NCI-H2196 (cell line): ENCODE measurements at regions not wholly inside any gene's neighbourhood (a gene's known extent, or its start where the extent isn't known, plus 50 kb on each side); places are given as distances from the start of the nearest gene placed in this dataset.

Source experiments
- DNase-seq: peaks from one replicate; lab custom pipeline; 2025; ENCODE audit not compliant: unreplicated experiment; lab: John Stamatoyannopoulos, UW

DNA sequence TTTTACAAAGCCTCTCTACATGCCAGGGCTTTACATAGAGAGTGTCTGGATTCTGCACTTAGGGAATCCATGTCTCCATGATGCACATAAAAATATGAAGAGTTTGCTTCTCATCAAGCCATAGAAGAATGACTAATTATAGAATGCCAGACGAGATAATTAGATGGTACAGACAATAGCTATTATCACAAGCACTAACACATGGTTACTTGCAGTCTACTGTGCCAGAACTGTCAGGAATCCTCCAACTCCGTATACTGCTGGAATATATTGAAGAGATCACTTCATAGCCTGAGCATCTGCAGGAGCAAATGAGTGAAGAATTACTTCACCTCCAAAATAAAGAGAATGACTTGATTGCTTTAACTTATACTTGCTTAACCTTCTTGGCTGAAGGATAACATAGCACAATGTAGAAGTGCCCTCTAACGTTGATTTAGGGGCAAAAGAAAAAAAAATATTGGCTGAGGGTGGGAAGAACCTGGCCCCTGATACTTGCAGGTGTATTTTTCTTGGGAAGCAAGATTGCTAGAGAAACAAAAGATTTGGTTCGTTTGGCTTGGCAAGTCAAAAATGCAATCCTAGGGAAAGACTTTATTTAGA, 272.8 kb upstream of the FAR2 start:
- no peak for DNase-seq

DNA sequence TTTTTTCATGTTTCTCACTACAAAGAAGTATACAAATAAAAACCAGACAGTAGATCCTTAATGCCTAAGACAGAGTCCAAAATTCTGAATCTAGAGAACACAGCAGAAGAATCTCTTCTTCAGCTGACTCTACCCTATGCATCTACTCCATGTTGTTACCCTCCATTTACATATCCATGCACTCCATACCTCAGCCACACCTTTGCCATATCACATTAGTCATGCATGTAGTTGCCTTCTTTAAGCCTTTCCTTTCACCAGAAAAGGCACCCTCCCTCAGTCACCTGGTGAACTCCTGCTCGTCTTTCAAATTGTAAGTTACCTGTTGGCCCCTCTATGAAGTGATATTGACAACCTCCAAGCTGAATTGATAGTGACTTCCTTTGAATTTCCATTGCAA, 271.2 kb upstream of the FAR2 start:
- DNase-seq = no peak

DNA sequence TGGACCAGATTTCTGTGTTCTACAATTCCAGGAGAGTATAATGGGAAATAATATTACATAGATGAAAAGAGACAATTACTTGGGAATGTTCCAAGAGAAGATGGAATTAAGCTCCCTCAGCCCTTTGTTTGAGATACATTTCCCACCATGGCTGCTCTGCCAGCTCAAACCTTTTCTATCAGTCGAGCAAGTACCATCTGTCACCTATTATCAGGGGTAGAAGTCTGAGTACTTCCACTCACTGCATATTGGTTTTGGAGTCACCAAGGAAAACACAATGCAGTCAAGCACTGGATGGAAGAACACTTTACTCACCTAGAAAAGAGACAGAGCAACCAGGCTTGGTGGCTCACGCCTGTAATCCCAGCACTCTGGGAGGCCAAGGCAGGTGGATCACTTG, 270.4 kb upstream of the FAR2 start:
- no peak for DNase-seq

DNA sequence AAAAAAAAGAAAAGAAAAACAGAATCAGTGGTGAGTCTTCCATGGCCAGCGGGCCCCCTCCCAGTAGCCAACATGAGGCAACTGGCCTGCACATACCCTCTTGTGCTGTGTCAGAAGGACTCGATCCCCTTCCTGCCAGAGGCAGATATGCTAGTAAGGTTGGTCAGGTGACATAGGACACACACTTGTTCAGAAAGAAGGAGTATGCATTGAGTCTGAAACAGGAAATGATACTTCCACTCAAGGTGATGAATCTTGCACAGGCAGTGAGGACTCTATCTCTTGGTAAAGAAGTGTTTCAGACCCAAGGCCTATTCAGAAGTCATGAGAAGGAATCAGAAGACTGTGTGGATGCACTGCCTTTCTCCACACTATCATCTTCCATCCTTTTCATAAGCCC, 269.7 kb upstream of the FAR2 start:
- DNase-seq = no peak

DNA sequence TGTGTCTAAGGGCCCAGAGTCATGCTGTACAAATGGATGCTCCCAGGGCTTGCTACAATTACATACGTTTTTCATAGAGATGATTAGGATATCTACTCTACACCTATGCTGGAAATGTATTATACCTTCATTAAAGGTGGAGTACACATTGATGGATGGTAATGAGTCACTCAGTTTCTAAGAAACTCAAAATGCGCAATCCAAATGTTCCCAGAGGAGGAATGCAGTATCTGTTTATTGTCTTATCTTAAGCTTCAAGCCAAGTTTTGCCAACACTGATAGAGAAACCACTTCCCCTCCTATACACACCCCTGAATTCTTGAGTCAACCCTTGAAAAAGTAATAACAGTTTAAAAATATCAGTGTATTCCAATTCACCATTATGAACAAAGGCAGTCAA, 266.6 kb upstream of the FAR2 start:
- no peak for DNase-seq

DNA sequence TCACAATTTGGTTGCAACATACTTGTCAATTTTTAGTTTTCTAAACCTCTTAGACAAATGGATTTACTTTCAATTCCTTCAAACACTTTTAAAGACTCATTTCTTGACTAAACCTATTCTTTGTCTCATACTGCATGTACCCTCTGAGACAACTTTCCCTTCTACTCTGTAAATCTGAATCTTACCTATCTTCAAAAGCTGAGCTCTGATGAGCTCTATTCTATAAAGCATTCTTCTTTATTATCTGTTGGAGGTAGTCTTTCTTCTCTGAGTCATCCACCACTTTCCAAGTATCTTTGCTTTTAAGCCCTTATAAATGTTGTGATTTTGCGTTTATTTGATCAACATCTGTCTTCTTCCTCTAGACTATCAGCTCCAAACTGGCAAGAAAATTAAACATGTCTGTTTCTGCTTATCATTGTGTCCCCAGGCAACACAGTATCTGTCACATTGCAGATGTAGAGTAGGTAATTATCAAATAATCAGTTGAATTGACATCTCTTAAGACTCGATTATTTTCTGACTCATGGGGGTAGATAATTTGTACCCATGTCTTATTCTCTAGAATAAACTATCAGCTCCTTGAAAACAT, 265.6 kb upstream of the FAR2 start:
- no peak for DNase-seq

DNA sequence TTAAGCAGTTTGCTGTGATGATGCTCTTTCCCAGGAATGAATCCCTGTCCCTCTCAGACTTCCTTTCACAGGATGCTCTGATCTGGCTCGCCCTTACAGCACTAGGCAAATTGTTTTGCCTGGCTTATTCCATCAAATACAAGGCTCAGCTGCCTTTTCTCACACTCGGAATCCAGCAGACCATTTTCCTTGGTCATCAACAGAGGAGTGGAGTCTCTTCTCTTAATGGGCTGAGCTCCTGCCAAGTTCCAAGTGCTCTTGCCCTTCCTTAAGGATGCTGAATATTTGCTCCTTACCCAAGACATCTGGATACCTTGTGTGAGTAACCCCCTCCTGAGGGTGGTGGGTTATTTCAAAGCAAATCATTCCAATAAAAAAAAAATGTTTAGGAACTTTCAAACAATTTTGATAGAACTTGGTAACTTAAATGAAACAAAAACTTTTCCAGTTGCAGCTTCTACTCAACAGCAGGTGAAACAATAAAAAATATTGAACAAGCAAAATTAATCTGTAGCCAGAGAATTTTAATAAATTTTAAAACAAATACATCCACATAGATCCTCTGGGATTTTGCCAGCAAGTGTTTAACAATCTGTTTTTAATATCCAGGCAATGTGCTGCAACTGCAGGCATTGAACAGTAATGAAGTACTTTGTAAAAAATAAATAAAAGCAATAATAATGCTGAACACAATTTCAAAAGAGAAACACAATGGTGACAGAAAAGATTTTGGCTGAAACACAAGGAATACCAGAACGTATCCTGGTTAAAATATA, 264.0 kb upstream of the FAR2 start:
- no peak for DNase-seq

DNA sequence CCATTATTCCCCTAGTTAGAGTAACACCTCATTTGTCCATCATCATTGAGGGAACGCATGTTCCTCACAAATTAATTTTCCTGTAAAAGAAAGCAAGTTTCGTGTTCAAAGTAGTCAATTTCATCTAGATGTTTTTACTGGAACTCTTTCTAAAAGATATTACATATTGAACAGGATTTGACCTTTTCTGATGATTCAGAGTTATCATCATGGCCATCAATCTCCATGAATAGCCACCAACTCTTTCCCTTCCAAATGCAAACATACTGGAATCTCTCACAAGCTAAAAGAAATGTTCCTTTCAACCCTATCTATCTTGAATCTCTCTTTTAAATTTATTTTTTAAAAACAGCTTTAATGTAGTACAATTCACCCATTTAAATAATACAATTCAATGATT, 263.1 kb upstream of the FAR2 start:
- no peak for DNase-seq

DNA sequence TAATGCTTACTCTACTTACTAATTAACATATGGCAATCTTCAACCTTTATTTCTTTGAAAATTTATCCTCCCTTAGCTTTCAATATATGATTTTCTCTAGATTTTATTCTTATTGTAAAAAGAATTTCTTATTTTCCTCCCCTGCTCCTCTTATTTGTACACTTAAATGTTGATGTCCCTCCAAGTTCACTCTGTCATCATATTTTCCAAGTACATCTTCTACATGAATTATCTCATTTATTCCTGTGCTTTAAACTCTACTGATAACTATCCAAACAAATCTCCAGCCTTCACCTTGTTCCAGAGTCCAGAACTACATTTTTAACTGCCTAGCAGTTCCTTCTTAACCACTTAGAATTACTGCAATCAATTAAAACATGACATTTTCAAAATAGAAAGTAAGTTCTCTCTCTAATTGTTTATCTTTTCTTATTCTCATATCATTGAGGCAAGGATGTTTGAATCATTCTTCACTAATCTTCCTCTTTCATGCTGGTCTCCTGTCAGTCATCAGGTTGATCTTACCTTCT, 261.6 kb upstream of the FAR2 start:
- DNase-seq = no peak

DNA sequence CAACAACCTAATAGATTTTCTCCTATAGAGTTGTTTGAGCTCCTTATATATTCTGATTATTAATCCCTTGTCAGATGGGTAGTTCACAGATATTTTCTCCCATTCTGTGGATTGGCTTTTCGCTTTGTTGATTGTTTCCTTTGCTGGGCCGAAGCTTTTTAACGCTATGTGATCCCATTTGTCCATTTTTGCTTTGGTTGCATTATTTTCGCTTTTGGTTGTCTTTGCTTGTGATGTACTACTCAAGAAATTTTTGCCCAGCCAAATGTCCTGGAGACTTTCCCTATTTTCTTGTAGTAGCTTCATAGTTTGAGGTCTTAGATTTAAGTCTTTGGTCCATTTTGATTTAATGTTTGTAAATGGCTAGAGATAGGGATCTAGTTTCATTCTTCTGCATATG, 258.4 kb upstream of the FAR2 start:
- DNase-seq = no peak

DNA sequence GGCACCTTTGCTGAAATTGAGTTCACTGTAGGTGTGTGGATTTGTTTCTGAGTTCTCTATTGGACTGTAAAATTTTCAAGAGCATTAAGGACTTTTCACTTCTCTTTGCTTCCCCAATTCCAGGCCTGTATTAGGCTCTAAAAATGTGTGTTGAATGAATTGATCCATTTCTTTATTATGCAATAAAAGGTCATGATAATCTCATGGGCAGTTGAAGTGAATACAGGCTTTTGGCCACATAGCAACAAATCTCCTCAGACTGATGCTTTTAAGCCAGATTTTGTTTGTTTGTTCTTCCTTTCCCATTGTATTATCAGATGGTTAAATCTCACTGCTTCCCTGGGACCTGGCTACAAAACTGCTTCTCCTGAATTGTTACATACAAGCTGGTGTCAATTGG, 258.0 kb upstream of the FAR2 start:
- no peak for DNase-seq

DNA sequence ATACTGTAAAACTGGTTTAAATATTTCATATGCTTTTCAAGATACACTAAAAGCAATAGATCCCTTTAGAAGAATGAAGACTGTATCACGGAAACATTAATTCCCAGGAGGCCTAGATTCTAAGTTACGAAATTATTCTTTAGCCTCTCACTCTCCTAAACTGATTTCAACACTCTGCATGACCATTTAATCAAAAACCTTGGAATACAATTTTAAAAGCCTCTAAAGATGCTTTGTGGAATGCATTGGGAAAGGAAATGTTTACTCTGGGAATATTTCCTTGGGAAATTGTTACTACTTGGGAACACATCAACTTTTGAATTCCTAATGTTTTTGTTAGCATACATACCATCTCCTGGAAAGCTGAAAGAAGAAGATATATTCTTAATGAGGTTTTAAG, 255.7 kb upstream of the FAR2 start:
- DNase-seq = no peak

DNA sequence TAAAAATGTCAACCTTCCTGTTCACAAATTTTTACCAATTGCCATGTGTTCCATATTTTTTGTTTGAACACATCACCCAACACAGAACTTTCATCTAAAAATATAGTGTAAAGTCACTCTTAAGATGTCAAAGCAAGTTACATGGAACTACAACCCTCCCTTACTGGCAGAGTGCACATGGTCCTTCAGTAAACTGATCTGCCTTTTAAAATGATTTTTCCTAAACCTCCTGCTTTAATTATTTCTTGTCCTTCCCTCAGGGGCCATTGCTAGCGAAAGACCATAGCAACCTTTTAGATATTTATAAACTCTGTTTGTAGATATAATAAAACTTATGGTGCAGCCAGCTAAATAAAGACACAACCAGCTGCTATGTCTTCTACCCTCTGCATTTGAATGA, 255.2 kb upstream of the FAR2 start:
- DNase-seq = no peak

DNA sequence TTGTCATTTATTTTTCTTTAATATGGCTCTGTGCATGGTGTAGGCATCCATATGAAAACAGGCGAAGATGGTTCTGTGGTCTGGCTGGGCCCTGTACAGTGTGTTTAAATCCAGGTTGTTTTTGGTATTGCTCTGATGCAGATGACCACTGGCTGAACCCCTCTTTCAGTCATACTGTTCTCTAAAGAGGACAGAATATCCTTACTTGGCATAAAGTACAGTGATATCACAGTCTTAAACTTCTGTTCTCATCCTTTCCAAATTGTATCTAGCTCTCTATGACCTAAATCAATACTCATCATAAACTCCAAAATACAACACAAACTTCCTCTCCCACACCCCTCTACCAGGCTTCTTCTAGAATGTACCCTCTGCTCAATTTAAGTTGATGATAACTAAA, 252.7 kb upstream of the FAR2 start:
- no peak for DNase-seq

DNA sequence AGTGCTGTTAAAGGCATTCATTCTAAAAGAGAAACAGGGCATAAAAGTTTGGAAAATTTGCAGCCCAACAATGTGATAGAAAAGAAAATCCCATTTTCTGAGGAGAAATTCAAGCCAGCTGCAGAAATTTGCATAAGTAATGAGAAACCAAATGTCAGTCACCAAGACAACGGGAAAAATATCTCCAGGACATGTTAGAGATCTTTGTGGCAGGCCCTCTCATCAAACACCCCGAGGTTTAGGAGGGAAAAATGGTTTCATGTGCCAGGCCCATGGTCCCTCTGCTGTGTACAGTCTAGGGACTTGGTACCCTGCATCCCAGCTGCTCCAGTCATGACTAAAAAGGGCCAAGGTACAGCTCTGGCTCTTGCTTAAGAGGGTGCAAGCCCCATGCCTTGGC, 251.0 kb upstream of the FAR2 start:
- no peak for DNase-seq

DNA sequence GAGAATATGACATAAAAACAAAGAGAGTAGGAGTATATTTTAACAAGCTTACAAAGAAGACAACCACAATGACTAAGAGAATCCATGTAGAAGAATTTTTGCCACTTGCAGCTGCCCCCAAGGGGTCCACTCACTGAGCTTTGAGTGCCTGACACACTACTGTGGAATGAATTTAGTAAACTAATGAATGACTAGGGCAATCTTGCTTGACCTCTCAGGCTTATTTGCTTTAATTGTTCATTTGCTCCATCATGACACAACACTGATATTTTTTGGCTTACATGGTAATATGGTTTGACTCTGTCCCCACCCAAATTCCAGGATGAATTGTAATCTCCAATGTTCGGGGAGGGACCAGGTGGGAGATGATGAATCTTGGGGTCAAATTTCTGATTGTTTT, 249.1 kb upstream of the FAR2 start:
- DNase-seq = no peak

DNA sequence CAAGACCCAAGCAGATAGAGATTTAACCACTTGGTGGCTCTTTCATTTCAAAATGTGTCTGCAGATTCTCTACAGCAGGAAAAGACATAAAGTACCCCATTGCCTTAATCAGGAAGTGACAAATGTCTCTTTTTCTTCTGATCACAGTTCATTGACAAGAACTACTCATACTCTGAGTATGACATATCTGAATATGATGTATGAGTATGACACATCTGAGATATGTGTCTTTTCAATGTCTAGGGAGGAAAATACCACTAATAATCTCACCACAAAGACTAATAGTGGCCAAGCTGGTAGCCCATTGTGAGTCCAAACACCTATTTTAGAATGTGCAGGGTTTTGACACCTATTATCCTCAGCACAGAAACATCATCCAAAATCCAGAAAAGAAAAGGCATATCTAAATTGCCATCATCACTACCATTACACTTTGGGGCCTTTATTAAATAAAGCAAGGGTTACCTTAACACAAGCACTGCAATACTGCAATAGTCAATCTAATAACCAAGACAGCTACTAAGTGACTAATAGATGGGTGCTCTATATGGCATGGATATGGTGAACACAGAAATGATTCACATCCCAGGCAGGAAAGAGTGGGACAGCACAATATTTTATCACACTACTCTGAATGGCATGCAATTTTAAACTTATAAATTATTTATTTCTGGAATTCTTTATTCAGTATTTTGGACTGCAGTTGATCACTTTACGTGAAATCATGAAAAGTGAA, 243.7 kb upstream of the FAR2 start:
- DNase-seq = no peak

DNA sequence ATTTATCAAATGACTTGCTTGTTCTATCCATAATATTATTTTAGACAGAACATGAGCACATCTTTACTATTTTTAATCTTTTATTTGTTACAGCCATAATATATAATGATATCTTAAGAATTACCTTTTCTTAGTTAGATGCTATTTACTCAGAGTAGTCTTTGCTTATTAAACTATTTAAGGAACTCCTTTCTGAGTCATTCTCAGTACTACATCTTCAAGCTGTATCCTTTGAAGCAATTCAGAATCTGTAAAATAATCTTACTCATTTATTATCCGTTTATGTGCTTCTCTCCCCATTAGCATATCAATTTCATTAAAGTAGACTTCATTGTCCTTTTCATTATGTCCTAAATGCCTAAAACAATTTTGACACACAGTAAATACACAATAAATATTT, 240.4 kb upstream of the FAR2 start:
- DNase-seq = no peak

DNA sequence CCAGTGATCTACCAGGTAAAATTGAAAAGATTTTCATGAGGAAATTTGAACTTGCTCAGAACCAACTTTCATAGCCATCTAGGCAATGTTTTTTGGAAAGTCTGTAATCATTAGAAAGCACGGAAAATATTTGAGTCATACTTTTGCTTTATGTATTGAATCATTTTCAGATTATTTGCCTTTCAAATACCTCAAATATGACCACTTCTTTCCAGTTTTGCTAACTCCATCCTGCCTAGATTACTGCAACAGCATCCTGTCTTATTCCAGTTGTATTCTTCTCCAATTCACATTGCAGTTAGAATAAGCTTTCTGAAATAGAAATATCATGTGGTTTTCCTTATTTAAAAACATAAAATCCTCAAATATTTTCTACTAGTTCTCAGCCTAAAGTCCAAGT, 239.8 kb upstream of the FAR2 start:
- DNase-seq = no peak

DNA sequence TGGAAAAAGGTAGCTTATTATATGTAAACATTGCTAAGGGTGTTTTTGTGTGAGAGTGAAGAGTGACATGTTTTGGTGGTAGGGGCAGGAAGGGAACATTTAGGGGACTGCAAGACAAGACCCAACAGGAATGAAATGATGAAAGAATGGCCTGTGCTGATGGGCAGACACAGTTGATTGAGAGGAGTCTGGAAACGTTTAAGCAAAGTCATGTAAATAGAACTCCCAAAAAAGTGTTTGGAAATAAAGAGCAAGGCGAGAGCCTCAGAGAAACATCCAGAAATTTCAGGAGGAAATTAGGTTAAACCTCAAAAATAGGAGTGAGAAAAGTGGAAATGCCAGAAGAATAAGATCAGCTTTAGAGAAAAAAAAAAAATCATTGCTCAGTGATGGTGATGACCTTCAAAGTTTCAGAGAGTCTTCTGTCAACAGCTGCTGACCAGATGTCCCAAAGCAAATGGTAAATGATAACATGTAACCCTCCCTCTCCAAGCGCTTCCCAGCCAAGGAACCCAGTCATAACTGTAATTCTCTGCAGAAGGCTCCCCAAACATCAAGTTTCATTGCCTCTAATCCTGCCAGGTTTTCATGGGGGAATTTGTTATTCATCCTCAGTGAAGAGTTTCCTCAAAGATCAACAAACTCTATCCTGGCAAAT, 223.2 kb upstream of the FAR2 start:
- DNase-seq = no peak

DNA sequence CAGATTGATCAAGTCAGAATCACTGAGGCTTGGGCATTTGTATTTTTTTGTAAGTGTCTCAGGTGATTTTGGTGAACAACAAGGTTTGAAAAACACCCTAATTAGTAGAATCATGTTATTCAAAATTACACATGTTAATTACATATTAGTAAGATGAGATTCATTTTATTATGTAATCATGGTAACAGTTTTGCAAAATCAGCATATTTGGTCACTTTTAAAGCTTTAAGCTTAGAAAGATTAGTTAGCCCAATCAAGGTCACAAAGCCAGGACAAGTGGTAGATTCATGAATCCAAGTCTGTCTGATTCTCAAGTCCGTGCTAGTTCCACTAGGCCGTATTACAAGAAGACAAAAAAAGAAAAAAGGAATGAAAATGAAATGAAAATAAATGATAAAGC, 218.4 kb upstream of the FAR2 start:
- no peak for DNase-seq
